ENCODE measurements at regions not wholly inside any gene's neighbourhood (a gene's known extent, or its start where the extent isn't known, plus 50 kb on each side); places are given as distances from the start of the nearest gene placed in this dataset.

DNA sequence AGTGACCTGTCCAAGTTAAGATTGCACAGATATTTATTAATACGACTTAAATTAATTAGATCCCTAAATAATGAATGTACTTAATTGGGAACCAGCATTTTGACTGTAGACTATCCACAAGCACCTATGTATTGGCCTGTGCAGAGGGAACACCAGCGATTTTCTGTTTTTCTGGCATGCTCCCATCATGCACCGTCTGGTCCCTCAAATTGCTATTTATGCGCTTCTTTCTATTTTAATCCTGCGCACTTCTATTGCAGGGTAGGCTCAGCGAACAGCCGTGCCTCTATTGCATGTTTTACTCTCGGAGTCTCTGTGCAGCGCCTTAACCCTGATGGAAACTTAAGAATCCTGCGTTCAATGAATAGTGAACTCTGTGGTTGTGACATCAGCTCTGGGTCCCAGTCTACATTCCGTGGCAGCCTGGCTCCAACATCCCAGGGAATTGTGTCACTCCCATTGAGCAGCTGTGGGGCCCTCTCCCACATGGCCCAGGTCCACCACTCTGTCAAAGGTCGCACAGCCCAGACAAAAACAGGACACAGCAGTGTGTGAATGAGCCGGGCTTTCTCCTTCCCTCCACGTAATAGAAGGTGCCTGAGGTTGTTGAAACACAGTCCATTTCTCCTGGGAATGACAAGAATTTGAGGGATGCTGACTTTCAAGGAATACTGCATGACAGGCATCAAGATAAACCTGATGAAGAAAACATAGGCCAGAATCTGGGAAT lies 239.7 kb upstream of the KLF6 start:
- no peak for TF ChIP-seq CTCF (IDR thresholded peaks at IDR 0.05 in 8 of 11, conservative IDR thresholded peaks at IDR 0.05 in 3 of 11)
- TF ChIP-seq POLR2AphosphoS5 (IDR thresholded peaks at IDR 0.05), result no peak
- no peak for TF ChIP-seq POLR2A (IDR thresholded peaks at IDR 0.05)
